Peyer's patch (tissue), 4 donors: ENCODE measurements at regions not wholly inside any gene's neighbourhood (a gene's known extent, or its start where the extent isn't known, plus 50 kb on each side); places are given as distances from the start of the nearest gene placed in this dataset.

ENCODE experiments used
- DNase-seq, 3 donors: peaks; one replicate each; pipeline ENCODE4 v3.0.0-alpha.2; 2017 to 2019
- H3K27ac ChIP-seq, 4 donors: fragments of 200-600 bp; sonication (generic); one replicate each; pipeline ENCODE4 v1.5.1; 2016 to 2019
- H3K27me3 ChIP-seq, 2 donors: fragments of 200-600 bp; sonication (generic); one replicate each; pipeline ENCODE4 v1.5.1; 2019
- H3K36me3 ChIP-seq, 3 donors: fragments of 200-600 bp; sonication (generic); one replicate each; pipeline ENCODE4 v1.5.1; 2016 to 2019
- H3K4me1 ChIP-seq, 4 donors: fragments of 200-600 bp; sonication (generic); one replicate each; pipeline ENCODE4 v1.5.1; 2016 to 2019
- H3K4me3 ChIP-seq, 4 donors: fragments of 200-600 bp; sonication (generic); 1 replicate in 3 of 4; 2 replicates in 1 of 4; pipeline ENCODE4 v1.5.1; 2016 to 2019; ENCODE audit warnings: mild to moderate bottlenecking in 1 of 4
- H3K9me3 ChIP-seq, 4 donors: fragments of 200-600 bp; sonication (generic); one replicate each; pipeline ENCODE4 v1.5.1; 2016 to 2019; ENCODE audit warnings: mild to moderate bottlenecking in 1 of 4
- CTCF ChIP-seq, 6 experiments: fragments of 450-650 bp in 4 of 6; fragments of 200-600 bp in 2 of 6; sonication (generic) in 1 of 6; IDR thresholded peaks; one replicate each; pipeline ENCODE4 v1.5.1; 2017 to 2019; ENCODE audit warnings: antibody characterized with exemption in 6 of 6, mild to moderate bottlenecking in 3 of 6, moderate library complexity in 1 of 6
- POLR2A ChIP-seq, 2 donors: fragments of 450-650 bp; IDR thresholded peaks; one replicate each; pipeline ENCODE4 v1.5.1; 2017; ENCODE audit warnings: antibody characterized with exemption in 2 of 2, mild to moderate bottlenecking in 2 of 2, moderate library complexity in 2 of 2

- no peaks in the 10 kb centered on the region for H3K36me3 ChIP-seq
- H3K27ac ChIP-seq: no peak overlapping the region
- DNase-seq: no peak
- no peaks in the 10 kb centered on the region for H3K27me3 ChIP-seq
- no peak for TF ChIP-seq POLR2A (IDR thresholded peaks at IDR 0.05)
- TF ChIP-seq CTCF (IDR thresholded peaks at IDR 0.05): no peak
- no peak overlapping the region for H3K4me3 ChIP-seq
- no peaks in the 10 kb centered on the region for H3K9me3 ChIP-seq
- H3K4me1 ChIP-seq: no peaks in the 10 kb centered on the region
Measured at GRCh38 chr12:105428793-105429395, 98.4 kb downstream of the C12orf75 start.

- no peaks in the 10 kb centered on the region for H3K4me1 ChIP-seq
- no peaks in the 10 kb centered on the region for H3K9me3 ChIP-seq
- no peak for TF ChIP-seq CTCF (IDR thresholded peaks at IDR 0.05)
- TF ChIP-seq POLR2A (IDR thresholded peaks at IDR 0.05): no peak
- no peaks in the 10 kb centered on the region for H3K27me3 ChIP-seq
- H3K36me3 ChIP-seq: no peaks in the 10 kb centered on the region
- H3K4me3 ChIP-seq: no peak overlapping the region
- no peak for DNase-seq
- no peak overlapping the region for H3K27ac ChIP-seq
Measured at GRCh38 chr12:105429511-105429910, 99.0 kb downstream of the C12orf75 start.

- Histone ChIP-seq H3K27ac (no peak overlapping the region), H3K4me3 (no peak overlapping the region), H3K4me1 (no peaks in the 10 kb centered on the region), H3K36me3 (no peaks in the 10 kb centered on the region), H3K9me3 (no peaks in the 10 kb centered on the region), H3K27me3 (no peaks in the 10 kb centered on the region)
- TF ChIP-seq CTCF (IDR thresholded peaks at IDR 0.05): no peak
- TF ChIP-seq POLR2A (IDR thresholded peaks at IDR 0.05): no peak
- DNase-seq: no peak
Measured at GRCh38 chr12:105431537-105432100, 101.1 kb downstream of the C12orf75 start.

GRCh38 chr12:105433804-105434203 is 103.3 kb downstream of the C12orf75 start:
- DNase-seq: no peak
- TF ChIP-seq POLR2A (IDR thresholded peaks at IDR 0.05) (no peak), CTCF (IDR thresholded peaks at IDR 0.05) (no peak)
- H3K27me3 ChIP-seq: no peaks in the 10 kb centered on the region
- no peak overlapping the region for H3K4me3 ChIP-seq
- no peaks in the 10 kb centered on the region for H3K9me3 ChIP-seq
- H3K4me1 ChIP-seq: no peaks in the 10 kb centered on the region
- no peaks in the 10 kb centered on the region for H3K36me3 ChIP-seq
- H3K27ac ChIP-seq: no peak overlapping the region

GRCh38 chr12:105436636-105437035 is 106.1 kb downstream of the C12orf75 start:
- Histone ChIP-seq H3K27ac (no peak overlapping the region), H3K9me3 (no peaks in the 10 kb centered on the region), H3K4me3 (no peak overlapping the region), H3K36me3 (no peaks in the 10 kb centered on the region), H3K4me1 (no peaks in the 10 kb centered on the region), H3K27me3 (no peaks in the 10 kb centered on the region)
- TF ChIP-seq POLR2A (IDR thresholded peaks at IDR 0.05): no peak
- no peak for TF ChIP-seq CTCF (IDR thresholded peaks at IDR 0.05)
- no peak for DNase-seq
